ENCODE measurements at regions not wholly inside any gene's neighbourhood (a gene's known extent, or its start where the extent isn't known, plus 50 kb on each side); places are given as distances from the start of the nearest gene placed in this dataset.

- Histone ChIP-seq H3K36me3 (replicated peaks; ENCODE audit: insufficient read depth, low read depth) (no peaks in the 10 kb centered on the region), H4K20me1 (ENCODE audit: insufficient read depth, poor library complexity, severe bottlenecking) (no peaks in the 10 kb centered on the region), H3K27ac (no peak overlapping the region), H3K4me3 (no peak overlapping the region), H3K79me2 (no peaks in the 10 kb centered on the region), H3K9me3 (ENCODE audit: low read depth) (no peaks in the 10 kb centered on the region), H3K4me1 (ENCODE audit: insufficient read depth) (no peaks in the 10 kb centered on the region), H3K9me2 (replicated peaks; ENCODE audit: insufficient read depth) (no peaks in the 10 kb centered on the region), H3K27me3 (no peaks in the 10 kb centered on the region), H3K4me2 (no peak overlapping the region), H2AFZ (no peak overlapping the region)
- WGBS (ENCODE audit: low lambda C conversion rate, missing lambda C conversion rate) = 70% methylated on average over 1 of the region's 1 CpG
- TF ChIP-seq EZH2phosphoT487 (IDR thresholded peaks at IDR 0.05; ENCODE audit: low read depth, severe bottlenecking, unreplicated experiment) (no peak), EZH2 (IDR thresholded peaks at IDR 0.05; ENCODE audit: borderline replicate concordance) (no peak), CTCF (IDR thresholded peaks at IDR 0.05; ENCODE audit: poor library complexity) (no peak)
- no peak for DNase-seq (ENCODE audit: low spot score)
Measured at GRCh38 chr5:163089926-163090325, 347.5 kb upstream of the CCNG1 start.

GRCh38 chr5:163094492-163095180, 342.8 kb upstream of the CCNG1 start:
- no peaks in the 10 kb centered on the region for H3K27me3 ChIP-seq
- no peaks in the 10 kb centered on the region for H3K9me3 ChIP-seq (ENCODE audit: low read depth)
- no peak for DNase-seq (ENCODE audit: low spot score)
- WGBS (ENCODE audit: low lambda C conversion rate, missing lambda C conversion rate) = 66% methylated on average over 8 of the region's 8 CpGs
- no peak overlapping the region for H3K27ac ChIP-seq
- no peaks in the 10 kb centered on the region for H3K36me3 ChIP-seq (replicated peaks; ENCODE audit: insufficient read depth, low read depth)
- no peaks in the 10 kb centered on the region for H3K9me2 ChIP-seq (replicated peaks; ENCODE audit: insufficient read depth)
- H2AFZ ChIP-seq = no peak overlapping the region
- H3K4me3 ChIP-seq = no peak overlapping the region
- H4K20me1 ChIP-seq (ENCODE audit: insufficient read depth, poor library complexity, severe bottlenecking) = no peaks in the 10 kb centered on the region
- no peaks in the 10 kb centered on the region for H3K4me1 ChIP-seq (ENCODE audit: insufficient read depth)
- H3K79me2 ChIP-seq = no peaks in the 10 kb centered on the region
- H3K4me2 ChIP-seq = no peak overlapping the region
- no peak for TF ChIP-seq CTCF (IDR thresholded peaks at IDR 0.05; ENCODE audit: poor library complexity)
- no peak for TF ChIP-seq EZH2phosphoT487 (IDR thresholded peaks at IDR 0.05; ENCODE audit: low read depth, severe bottlenecking, unreplicated experiment)
- no peak for TF ChIP-seq EZH2 (IDR thresholded peaks at IDR 0.05; ENCODE audit: borderline replicate concordance)

- H3K36me3 ChIP-seq (replicated peaks; ENCODE audit: insufficient read depth, low read depth) = no peaks in the 10 kb centered on the region
- H3K27me3 ChIP-seq = no peaks in the 10 kb centered on the region
- H3K4me2 ChIP-seq = no peak overlapping the region
- no peaks in the 10 kb centered on the region for H4K20me1 ChIP-seq (ENCODE audit: insufficient read depth, poor library complexity, severe bottlenecking)
- H3K4me1 ChIP-seq (ENCODE audit: insufficient read depth) = no peaks in the 10 kb centered on the region
- H2AFZ ChIP-seq = no peak overlapping the region
- no peaks in the 10 kb centered on the region for H3K9me3 ChIP-seq (ENCODE audit: low read depth)
- TF ChIP-seq EZH2 (IDR thresholded peaks at IDR 0.05; ENCODE audit: borderline replicate concordance) (no peak), CTCF (IDR thresholded peaks at IDR 0.05; ENCODE audit: poor library complexity) (no peak), EZH2phosphoT487 (IDR thresholded peaks at IDR 0.05; ENCODE audit: low read depth, severe bottlenecking, unreplicated experiment) (no peak)
- no peak overlapping the region for H3K4me3 ChIP-seq
- DNase-seq (ENCODE audit: low spot score) = no peak
- H3K9me2 ChIP-seq (replicated peaks; ENCODE audit: insufficient read depth) = no peaks in the 10 kb centered on the region
- no peak overlapping the region for H3K27ac ChIP-seq
- H3K79me2 ChIP-seq = no peaks in the 10 kb centered on the region
- 39% methylated on average over 5 of the region's 5 CpGs for WGBS (ENCODE audit: low lambda C conversion rate, missing lambda C conversion rate)
Measured at GRCh38 chr5:163104464-163104863, 332.9 kb upstream of the CCNG1 start.
